ENCODE measurements at regions not wholly inside any gene's neighbourhood (a gene's known extent, or its start where the extent isn't known, plus 50 kb on each side); places are given as distances from the start of the nearest gene placed in this dataset.

- Histone ChIP-seq H3K27me3 (ENCODE audit: insufficient read depth in 3 of 3, low read length in 2 of 3) (no peaks in the 10 kb centered on the region), H3K4me1 (no peaks in the 10 kb centered on the region), H3K4me3 (no peak overlapping the region), H3K36me3 (ENCODE audit: insufficient read depth in 1 of 2, low read depth in 1 of 2) (no peaks in the 10 kb centered on the region), H3K27ac (no peak overlapping the region), H3K9me3 (no peaks in the 10 kb centered on the region)
- TF ChIP-seq CTCF (IDR thresholded peaks at IDR 0.05): no peak
- intact Hi-C loops (cut with DNase I): no loop called here
- no peak for ATAC-seq
- no peak for DNase-seq
- WGBS, 3 donors: 20 to 35% (median 31%) methylated on average over 5 of the region's 5 CpGs
Measured at GRCh38 chr2:147135376-147135775, 709.5 kb upstream of the ACVR2A start.

- H3K9me3 ChIP-seq: no peaks in the 10 kb centered on the region
- no peak for DNase-seq
- no peak overlapping the region for H3K4me3 ChIP-seq
- 73 to 80% (median 76%) methylated on average over 4 of the region's 4 CpGs for WGBS, 3 donors
- H3K36me3 ChIP-seq (ENCODE audit: insufficient read depth in 1 of 2, low read depth in 1 of 2): no peaks in the 10 kb centered on the region
- TF ChIP-seq CTCF (IDR thresholded peaks at IDR 0.05): no peak
- H3K27ac ChIP-seq: no peak overlapping the region
- intact Hi-C loops (cut with DNase I): no loop called here
- H3K4me1 ChIP-seq: no peaks in the 10 kb centered on the region
- no peak for ATAC-seq
- H3K27me3 ChIP-seq (ENCODE audit: insufficient read depth in 3 of 3, low read length in 2 of 3): no peaks in the 10 kb centered on the region
Measured at GRCh38 chr2:147133286-147133908, 711.4 kb upstream of the ACVR2A start.

- Histone ChIP-seq H3K4me3 (no peak overlapping the region), H3K27ac (no peak overlapping the region), H3K4me1 (no peaks in the 10 kb centered on the region), H3K27me3 (ENCODE audit: insufficient read depth in 3 of 3, low read length in 2 of 3) (no peaks in the 10 kb centered on the region), H3K36me3 (ENCODE audit: insufficient read depth in 1 of 2, low read depth in 1 of 2) (no peaks in the 10 kb centered on the region), H3K9me3 (no peaks in the 10 kb centered on the region)
- DNase-seq (no peak), ATAC-seq (no peak)
- 91 to 97% (median 95%) methylated on average over 2 of the region's 2 CpGs for WGBS, 3 donors
- intact Hi-C loops (cut with DNase I): no loop called here
- no peak for TF ChIP-seq CTCF (IDR thresholded peaks at IDR 0.05)
Measured at GRCh38 chr2:147125145-147125544, 719.7 kb upstream of the ACVR2A start.

GRCh38 chr2:147122944-147123343 is 721.9 kb upstream of the ACVR2A start:
- Histone ChIP-seq H3K9me3 (no peaks in the 10 kb centered on the region), H3K27ac (no peak overlapping the region), H3K27me3 (ENCODE audit: insufficient read depth in 3 of 3, low read length in 2 of 3) (no peaks in the 10 kb centered on the region), H3K4me1 (no peaks in the 10 kb centered on the region), H3K36me3 (ENCODE audit: insufficient read depth in 1 of 2, low read depth in 1 of 2) (no peaks in the 10 kb centered on the region), H3K4me3 (no peak overlapping the region)
- intact Hi-C loops (cut with DNase I): no loop called here
- no peak for TF ChIP-seq CTCF (IDR thresholded peaks at IDR 0.05)
- WGBS, 3 donors: 90 to 93% (median 91%) methylated on average over 3 of the region's 3 CpGs
- no peak for DNase-seq
- no peak for ATAC-seq

GRCh38 chr2:147110962-147111361 is 733.9 kb upstream of the ACVR2A start:
- intact Hi-C loops (cut with DNase I): no loop called here

More at GRCh38 chr2:147110962-147111361, 733.9 kb upstream of the ACVR2A start:
- no peaks in the 10 kb centered on the region for H3K27me3 ChIP-seq (ENCODE audit: insufficient read depth in 3 of 3, low read length in 2 of 3)
- DNase-seq: no peak
- H3K4me1 ChIP-seq: peaks cover 5% of the 10 kb centered on the region
- H3K9me3 ChIP-seq: no peaks in the 10 kb centered on the region
- 78 to 93% (median 89%) methylated on average over 4 of the region's 4 CpGs for WGBS, 3 donors
- H3K4me3 ChIP-seq: no peak overlapping the region
- no peak for TF ChIP-seq CTCF (IDR thresholded peaks at IDR 0.05)
- H3K36me3 ChIP-seq (ENCODE audit: insufficient read depth in 1 of 2, low read depth in 1 of 2): no peaks in the 10 kb centered on the region
- no peak for ATAC-seq
- H3K27ac ChIP-seq: no peak overlapping the region

Data from psoas muscle (tissue), 7 donors.